GM19240 (cell line): ENCODE measurements at regions not wholly inside any gene's neighbourhood (a gene's known extent, or its start where the extent isn't known, plus 50 kb on each side); places are given as distances from the start of the nearest gene placed in this dataset.

Source experiments
- DNase-seq: peaks from one replicate; pipeline ENCODE4 v3.0.0; 2011; ENCODE audit warnings: low spot score; ENCODE audit not compliant: insufficient read length

DNA sequence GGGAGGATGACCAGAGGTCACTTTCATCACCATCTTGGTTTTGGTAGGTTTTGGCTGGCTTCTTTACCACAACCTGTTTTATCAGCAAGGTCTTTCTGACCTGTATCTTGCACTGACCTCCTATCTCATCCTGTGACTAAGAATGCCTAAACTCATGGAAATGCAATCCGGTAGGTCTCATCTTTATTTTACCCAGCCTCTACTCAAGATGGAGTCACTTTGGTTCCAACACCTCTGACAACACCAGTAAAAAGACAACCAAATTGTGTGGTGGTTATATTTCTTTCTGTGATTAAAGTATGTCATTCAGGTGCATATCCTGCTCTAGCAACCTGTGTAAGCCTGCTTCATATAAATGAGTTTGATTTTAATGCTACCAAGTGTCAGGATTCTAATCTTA lies 636.7 kb downstream of the PCDH7 start:
- no peak for DNase-seq

GRCh38 chr4:31360786-31361185 lies 640.6 kb downstream of the PCDH7 start:
- no peak for DNase-seq

DNA sequence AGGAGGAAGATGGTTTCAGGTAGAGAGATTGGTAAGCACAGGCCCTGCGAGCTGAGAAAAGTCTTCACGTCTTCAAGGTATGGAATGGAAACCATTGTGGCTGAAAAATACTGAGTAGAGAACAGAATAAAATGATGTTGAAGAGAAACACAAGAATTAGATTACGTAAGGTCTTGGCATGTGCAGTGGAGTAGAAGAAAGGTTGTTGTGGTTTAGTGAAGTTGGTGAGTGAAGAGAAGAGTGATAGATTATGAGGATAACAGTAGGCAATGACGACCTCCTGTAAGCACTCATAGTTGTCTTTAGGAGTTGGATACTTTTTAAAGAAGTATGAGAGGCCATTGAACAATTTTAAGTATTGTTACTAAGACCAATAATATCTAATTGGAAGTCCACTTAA lies 642.6 kb downstream of the PCDH7 start:
- no peak for DNase-seq

- no peak for DNase-seq
These were observed 645.0 kb downstream of the PCDH7 start for GRCh38 chr4:31365006-31365690.

DNA sequence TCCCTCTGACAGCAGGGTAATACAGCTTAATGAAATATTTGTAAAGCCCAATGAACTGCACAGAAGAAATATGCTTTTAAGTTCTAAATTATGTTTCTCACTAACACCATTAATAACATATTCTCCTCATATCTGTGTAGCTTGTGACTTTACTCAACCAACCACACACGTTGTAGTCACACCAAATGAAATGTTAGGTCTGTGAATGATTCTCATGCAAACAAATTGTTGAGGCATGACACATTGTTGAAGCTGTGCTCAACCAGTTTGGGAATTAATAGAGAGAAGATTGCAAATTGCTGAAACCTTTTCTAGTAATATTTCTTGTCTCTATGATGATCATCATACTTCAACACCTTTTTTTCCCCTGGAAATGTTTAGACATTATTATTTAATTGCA lies 645.9 kb downstream of the PCDH7 start:
- DNase-seq = no peak

GRCh38 chr4:31370866-31371465 lies 650.8 kb downstream of the PCDH7 start:
- DNase-seq = no peak

DNA sequence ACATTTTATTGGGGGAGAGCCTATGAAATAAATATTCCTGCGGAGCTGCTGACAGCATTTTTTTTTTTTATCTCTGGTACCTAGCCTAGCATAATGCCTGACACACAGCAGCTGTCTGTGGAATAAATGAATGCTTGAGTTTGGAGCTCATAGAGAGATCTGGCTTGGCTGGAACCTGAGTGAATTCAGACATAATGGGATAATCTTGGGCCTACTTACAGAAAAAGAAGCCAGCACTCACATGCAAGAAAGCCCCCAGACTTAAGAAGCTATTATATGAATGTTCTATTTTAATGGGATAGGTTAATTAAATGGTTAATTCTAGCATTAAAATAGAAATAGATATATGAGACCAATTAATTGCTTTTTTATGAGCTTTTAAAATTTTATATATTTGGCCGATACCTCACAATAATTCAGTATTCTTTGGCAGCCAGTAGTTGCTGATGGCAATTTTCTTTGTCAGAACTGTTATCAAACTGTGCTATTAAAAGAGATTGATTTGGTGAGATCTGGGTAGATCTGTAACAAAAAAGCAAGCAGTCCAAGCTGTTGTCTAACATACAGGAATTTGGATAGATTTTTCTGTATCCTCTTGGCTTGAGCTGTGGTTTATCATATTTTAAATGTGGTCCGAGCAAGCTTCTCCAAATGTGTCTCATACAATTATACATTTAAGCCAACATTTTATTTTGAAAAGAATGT lies 654.2 kb downstream of the PCDH7 start:
- no peak for DNase-seq

- no peak for DNase-seq
These were observed 655.8 kb downstream of the PCDH7 start for GRCh38 chr4:31375936-31376335.

DNA sequence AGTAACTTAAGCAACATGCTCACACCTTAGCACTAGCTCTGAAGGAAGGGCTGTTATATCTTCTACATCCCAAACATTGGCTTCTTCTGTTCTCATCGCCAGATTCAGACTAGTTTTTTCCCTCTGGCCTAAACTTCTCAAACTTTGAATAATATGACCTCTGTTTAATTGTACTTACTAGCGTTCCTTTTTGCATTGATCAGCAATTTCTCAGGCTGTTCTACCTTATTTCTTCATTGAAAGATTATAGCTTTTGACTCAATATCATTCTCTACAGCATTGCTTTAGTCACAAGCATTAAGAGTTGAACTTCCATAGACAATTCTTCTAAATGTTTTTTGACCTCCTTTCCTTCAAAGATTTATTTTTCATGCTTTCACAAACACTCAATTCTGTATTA lies 659.2 kb downstream of the PCDH7 start:
- DNase-seq = no peak

GRCh38 chr4:31383767-31384166 lies 663.6 kb downstream of the PCDH7 start:
- no peak for DNase-seq

- no peak for DNase-seq
These were observed 670.7 kb downstream of the PCDH7 start for GRCh38 chr4:31390849-31391248.

DNA sequence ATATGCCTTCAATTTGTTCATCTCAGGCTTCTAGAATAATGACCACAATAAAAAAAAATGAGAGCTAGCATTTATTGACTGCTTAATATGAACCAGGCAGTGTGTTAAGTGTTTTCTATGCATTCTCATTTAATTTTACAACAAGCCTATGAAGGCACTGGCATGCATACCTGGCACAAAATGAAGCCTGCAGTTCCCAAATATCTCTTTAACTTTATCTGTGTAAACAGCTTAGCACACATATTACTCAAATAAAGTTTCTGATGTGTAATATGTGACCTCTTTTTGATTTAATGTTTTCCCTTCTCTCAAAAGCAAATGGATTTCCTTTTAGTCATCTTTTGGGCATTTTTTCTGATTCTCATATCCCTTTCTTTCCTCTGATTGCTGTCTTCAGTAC lies 671.8 kb downstream of the PCDH7 start:
- DNase-seq = no peak

GRCh38 chr4:31392923-31393322 lies 672.8 kb downstream of the PCDH7 start:
- DNase-seq = no peak

DNA sequence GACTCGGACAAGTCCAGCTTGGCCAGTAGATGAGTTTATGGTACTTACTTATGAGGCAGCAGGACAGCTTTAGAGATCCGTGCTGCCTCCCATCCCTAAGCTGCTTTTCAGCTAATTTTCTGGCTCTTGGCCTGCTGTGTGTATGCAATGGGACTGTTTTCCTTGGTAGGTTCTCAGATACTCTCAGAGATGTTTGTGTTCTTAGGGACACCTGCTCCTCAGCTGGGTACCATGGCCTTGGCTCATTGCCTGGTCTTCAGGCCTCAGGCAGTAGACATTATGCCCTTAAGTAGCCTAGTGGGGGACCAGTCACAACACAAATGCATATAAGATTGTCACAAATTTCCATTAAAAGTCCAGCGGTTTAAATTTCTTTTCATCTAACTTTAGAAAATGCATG lies 688.0 kb downstream of the PCDH7 start:
- no peak for DNase-seq

DNA sequence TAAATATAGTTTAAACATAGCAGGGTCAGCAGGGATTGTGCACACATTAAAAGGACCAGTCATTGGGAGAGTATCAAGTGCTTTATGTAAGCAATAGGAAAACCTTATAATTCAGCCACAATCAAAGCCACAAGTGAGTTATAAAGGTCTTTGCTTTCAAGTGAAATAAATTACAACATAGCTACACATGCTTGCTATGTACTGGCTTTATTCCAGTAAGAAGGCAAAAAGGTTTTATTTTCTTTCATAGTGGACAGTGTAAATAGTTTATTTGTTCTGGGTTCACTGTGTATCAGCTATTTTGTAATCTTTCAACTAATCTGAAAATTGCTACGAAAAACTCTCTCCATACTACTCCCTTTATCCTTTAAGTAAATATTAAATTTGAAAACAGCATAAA lies 691.4 kb downstream of the PCDH7 start:
- DNase-seq = no peak

- DNase-seq = no peak
These were observed 695.5 kb downstream of the PCDH7 start for GRCh38 chr4:31415629-31416028.

DNA sequence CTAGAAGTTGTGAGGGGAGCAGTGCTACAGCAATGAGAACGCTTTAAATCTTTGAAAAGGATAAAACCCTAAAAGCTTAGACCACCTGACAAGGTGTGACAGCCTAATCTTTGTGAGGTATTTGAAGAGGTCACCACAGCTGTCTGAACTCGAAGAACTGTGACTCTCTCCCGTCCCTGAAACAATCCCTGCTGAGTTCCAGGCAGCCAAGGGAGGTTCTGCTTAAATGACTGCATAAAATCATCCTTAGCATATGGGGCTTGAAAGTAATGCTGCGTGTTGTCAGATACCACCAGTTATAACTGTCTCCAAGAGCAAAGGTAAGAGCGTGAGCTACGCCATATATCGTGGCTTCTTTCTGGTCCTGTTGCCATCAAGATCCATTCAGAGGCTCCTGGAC lies 696.3 kb downstream of the PCDH7 start:
- no peak for DNase-seq

DNA sequence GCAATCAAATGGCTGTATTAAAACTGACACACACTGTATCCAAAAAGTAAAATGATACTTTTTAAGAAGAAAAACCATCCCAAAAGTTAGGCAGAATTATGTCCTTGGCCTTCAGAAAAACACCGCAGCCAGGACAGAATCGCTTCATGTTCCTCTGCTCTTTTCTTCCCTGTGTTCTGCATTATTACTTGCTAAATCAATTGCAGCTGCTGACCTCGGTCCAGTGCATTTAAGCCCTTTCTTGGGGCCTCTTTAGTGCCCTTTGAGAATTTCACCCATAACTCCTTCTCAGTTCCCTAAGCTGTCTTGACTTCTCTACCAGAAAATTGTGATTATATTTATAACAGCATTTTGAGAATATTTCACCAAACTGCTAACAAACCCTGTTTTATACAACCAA lies 696.9 kb downstream of the PCDH7 start:
- DNase-seq = no peak

DNA sequence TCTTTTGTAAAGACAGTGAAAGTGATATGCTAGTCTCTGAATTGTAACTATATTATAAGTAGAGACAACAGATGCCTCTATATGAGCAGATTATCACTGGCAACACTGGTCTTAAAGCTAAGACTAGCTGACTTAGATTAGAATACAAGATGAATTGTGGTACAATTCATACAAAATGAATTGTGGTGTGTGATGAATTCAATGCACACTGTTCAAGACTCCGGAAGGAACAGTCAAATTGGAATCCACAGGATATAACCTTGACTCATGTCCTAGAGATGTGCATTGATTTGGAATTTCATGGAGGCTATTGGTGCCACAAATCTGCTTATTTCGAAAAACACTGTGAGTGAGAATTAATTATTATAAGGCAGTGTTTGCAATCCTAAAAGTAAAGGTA lies 701.8 kb downstream of the PCDH7 start:
- DNase-seq = no peak

GRCh38 chr4:31427691-31428090 lies 707.5 kb downstream of the PCDH7 start:
- DNase-seq = no peak

DNA sequence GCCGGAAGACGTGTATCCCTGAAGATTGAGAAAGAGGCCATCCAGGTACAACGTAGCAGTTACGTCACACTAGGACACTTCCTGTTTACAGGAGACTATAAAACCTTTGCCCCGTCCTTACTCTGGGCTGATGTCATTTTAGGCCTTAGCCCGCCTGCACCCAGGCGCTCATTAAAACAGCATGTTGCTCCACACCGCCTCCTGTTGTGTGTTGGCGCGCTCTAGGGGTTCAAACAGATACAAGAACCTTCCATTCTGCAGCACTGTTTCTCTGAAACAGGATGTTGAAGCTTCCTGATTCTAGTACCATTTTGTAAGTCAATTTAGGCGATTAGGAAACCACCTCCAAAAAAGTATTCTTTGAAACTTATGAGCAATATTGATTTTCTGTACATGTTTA lies 722.1 kb downstream of the PCDH7 start:
- DNase-seq = no peak

DNA sequence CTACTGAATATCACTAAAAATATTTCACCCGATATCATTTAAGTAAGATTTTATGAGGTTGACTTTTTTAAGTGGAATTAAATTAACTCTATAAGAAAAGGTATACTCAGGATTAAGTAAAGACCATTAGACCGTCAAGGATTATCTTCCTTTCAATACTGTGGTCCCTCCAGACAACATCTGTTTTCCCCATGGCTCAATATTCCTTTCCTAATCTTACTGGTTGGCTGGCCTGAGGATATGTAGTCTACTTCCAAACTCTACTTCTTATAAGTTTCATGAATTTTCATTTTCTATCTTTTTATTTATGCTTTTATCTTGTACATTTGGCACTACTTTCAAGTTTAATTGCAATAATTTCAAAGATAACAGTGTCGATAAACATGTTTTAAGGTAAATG lies 725.4 kb downstream of the PCDH7 start:
- no peak for DNase-seq

DNA sequence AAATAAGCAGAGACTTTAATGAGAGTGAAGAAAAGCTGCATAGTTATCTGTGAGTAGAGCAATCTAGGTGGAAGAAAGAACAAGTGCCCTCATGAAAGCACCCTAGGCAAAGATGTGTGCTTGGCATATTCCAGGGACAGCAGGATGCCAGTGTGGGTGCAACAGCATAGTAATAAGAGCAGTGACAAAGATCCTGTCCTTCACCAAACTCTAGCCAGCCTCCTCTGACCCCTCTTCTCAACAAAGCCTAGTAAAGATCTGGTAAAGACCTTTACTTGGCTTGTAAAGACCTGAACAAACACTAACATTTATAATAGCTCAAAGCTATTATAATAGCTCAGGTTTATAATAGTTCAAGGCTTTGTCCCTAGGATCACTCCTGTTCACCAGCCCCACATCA lies 735.4 kb downstream of the PCDH7 start:
- no peak for DNase-seq
